ENCODE measurements at regions not wholly inside any gene's neighbourhood (a gene's known extent, or its start where the extent isn't known, plus 50 kb on each side); places are given as distances from the start of the nearest gene placed in this dataset.
A peak's percentile ranks its signal among the peaks of the same experiment; 100 is the strongest.

DNA sequence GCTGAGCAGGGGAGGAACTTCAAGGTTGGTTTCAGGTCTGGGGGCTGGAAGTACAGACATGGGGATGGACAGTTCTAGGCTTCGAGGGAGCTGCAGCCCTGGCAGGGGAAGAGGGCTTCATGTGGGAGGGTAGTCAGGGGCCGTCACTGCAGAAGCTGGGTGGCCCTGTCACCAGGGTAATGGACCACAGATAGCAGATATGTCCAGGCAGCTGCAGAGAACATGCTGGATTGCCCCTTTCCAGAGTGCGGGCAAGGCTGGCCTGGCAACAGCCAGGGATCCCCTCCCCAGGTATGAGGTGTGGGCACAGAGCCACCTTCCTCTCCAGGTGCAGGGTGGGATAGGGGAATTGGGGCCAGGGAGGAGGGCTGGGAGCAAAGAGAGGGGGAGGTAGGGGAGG, 206.5 kb downstream of the GADD45G start:
- no peak for DNase-seq
- peaks cover 10% of the 10 kb centered on the region for H3K27me3 Mint-ChIP-seq (ENCODE audit: unreplicated experiment)
- peaks cover 34% of the 10 kb centered on the region for H3K4me1 Mint-ChIP-seq (ENCODE audit: low read depth, unreplicated experiment)
- no peak overlapping the region for H3K4me3 Mint-ChIP-seq (ENCODE audit: unreplicated experiment)
- no peak overlapping the region for H3K27ac Mint-ChIP-seq (ENCODE audit: unreplicated experiment)
- TF ChIP-seq, protein P1, sequence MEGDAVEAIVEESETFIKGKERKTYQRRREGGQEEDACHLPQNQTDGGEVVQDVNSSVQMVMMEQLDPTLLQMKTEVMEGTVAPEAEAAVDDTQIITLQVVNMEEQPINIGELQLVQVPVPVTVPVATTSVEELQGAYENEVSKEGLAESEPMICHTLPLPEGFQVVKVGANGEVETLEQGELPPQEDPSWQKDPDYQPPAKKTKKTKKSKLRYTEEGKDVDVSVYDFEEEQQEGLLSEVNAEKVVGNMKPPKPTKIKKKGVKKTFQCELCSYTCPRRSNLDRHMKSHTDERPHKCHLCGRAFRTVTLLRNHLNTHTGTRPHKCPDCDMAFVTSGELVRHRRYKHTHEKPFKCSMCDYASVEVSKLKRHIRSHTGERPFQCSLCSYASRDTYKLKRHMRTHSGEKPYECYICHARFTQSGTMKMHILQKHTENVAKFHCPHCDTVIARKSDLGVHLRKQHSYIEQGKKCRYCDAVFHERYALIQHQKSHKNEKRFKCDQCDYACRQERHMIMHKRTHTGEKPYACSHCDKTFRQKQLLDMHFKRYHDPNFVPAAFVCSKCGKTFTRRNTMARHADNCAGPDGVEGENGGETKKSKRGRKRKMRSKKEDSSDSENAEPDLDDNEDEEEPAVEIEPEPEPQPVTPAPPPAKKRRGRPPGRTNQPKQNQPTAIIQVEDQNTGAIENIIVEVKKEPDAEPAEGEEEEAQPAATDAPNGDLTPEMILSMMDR (IDR thresholded peaks at IDR 0.05; ENCODE audit: partially characterized antibody, unreplicated experiment) = no peak
- no peaks in the 10 kb centered on the region for H3K36me3 Mint-ChIP-seq (ENCODE audit: unreplicated experiment)
- H3K9me3 Mint-ChIP-seq (ENCODE audit: unreplicated experiment) = peaks cover 11% of the 10 kb centered on the region

- DNase-seq = no peak
- no peaks in the 10 kb centered on the region for H3K36me3 Mint-ChIP-seq (ENCODE audit: unreplicated experiment)
- H3K27ac Mint-ChIP-seq (ENCODE audit: unreplicated experiment) = no peak overlapping the region
- H3K4me1 Mint-ChIP-seq (ENCODE audit: low read depth, unreplicated experiment) = peaks cover 36% of the 10 kb centered on the region
- TF ChIP-seq, protein P1 (IDR thresholded peaks at IDR 0.05; ENCODE audit: partially characterized antibody, unreplicated experiment) = no peak
- H3K27me3 Mint-ChIP-seq (ENCODE audit: unreplicated experiment) = peaks cover 12% of the 10 kb centered on the region
- H3K9me3 Mint-ChIP-seq (ENCODE audit: unreplicated experiment) = peaks cover 11% of the 10 kb centered on the region
- H3K4me3 Mint-ChIP-seq (ENCODE audit: unreplicated experiment) = no peak overlapping the region
Measured at GRCh38 chr9:89811886-89812450, 207.2 kb downstream of the GADD45G start.

DNA sequence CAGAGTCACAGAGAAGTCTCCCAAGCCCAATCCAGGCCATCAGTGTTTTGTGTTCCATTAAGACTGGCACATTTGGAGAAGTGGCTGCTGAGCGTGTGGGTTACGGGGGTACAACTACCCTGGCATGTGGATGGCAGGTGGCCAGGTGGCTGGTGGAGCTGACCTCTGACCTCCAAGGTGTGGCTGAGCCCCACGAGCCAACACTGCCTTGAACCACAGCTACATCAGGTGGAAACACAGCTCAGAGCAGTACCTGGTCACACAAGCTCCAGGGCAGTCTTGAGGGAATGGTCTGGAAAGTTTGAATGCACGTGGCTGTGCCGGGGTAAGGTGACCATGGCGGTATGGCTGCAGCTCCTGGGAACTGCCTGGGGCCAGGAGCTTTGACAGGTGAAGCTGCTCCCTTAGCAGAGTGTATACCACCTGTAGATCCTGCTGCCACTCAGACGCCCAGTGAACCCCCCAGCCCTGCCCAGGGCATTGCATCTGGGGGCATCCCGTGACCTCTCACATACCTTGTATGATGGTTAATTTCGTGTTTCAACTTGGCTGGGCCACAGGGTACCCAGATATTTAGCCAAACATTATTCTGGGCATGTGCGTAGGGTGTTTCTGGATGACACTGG, 207.9 kb downstream of the GADD45G start:
- Mint-ChIP-seq H3K4me1 (ENCODE audit: low read depth, unreplicated experiment) (peaks cover 34% of the 10 kb centered on the region), H3K9me3 (ENCODE audit: unreplicated experiment) (peaks cover 11% of the 10 kb centered on the region), H3K4me3 (ENCODE audit: unreplicated experiment) (no peak overlapping the region), H3K27ac (ENCODE audit: unreplicated experiment) (no peak overlapping the region), H3K27me3 (ENCODE audit: unreplicated experiment) (peaks cover 14% of the 10 kb centered on the region), H3K36me3 (ENCODE audit: unreplicated experiment) (no peaks in the 10 kb centered on the region)
- no peak for DNase-seq
- TF ChIP-seq, protein P1 (IDR thresholded peaks at IDR 0.05; ENCODE audit: partially characterized antibody, unreplicated experiment) = no peak

DNA sequence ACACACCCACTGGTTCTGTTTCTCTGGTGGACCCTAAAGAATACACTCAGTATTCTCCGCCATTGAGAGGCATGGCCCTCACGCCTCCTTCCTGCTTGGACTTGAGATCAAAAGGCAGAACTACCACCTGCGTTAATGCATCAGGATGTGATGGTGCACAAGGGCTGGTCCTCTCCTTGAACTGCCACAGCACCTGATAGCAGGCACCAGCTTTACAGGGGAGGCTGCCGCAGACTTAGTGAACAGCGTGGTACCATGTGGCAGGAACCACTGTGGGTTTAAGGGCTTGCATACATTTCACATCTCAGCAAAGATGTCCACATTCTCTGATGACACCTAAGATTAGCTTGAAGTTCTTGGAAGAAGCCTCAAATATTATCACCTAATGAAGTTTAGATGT, 208.7 kb downstream of the GADD45G start:
- H3K4me1 Mint-ChIP-seq (ENCODE audit: low read depth, unreplicated experiment) = peaks cover 26% of the 10 kb centered on the region
- peaks cover 10% of the 10 kb centered on the region for H3K27me3 Mint-ChIP-seq (ENCODE audit: unreplicated experiment)
- H3K27ac Mint-ChIP-seq (ENCODE audit: unreplicated experiment) = no peak overlapping the region
- TF ChIP-seq, protein P1 (IDR thresholded peaks at IDR 0.05; ENCODE audit: partially characterized antibody, unreplicated experiment) = no peak
- H3K36me3 Mint-ChIP-seq (ENCODE audit: unreplicated experiment) = no peaks in the 10 kb centered on the region
- peaks cover 7% of the 10 kb centered on the region for H3K9me3 Mint-ChIP-seq (ENCODE audit: unreplicated experiment)
- H3K4me3 Mint-ChIP-seq (ENCODE audit: unreplicated experiment) = peak overlapping the region; percentile 37
- DNase-seq = no peak

- DNase-seq = peak; percentile 59
- Mint-ChIP-seq H3K4me3 (ENCODE audit: unreplicated experiment) (no peak overlapping the region), H3K27ac (ENCODE audit: unreplicated experiment) (peak overlapping the region; percentile 91), H3K27me3 (ENCODE audit: unreplicated experiment) (peaks cover 11% of the 10 kb centered on the region), H3K9me3 (ENCODE audit: unreplicated experiment) (peaks cover 11% of the 10 kb centered on the region), H3K4me1 (ENCODE audit: low read depth, unreplicated experiment) (peaks cover 24% of the 10 kb centered on the region), H3K36me3 (ENCODE audit: unreplicated experiment) (no peaks in the 10 kb centered on the region)
- TF ChIP-seq, protein P1 (IDR thresholded peaks at IDR 0.05; ENCODE audit: partially characterized antibody, unreplicated experiment) = peak; percentile 25
Measured at GRCh38 chr9:89814340-89815040, 209.7 kb downstream of the GADD45G start.

Measured in glutamatergic neuron (in vitro differentiated cells).